GM23338 (cell line): ENCODE measurements at regions not wholly inside any gene's neighbourhood (a gene's known extent, or its start where the extent isn't known, plus 50 kb on each side); places are given as distances from the start of the nearest gene placed in this dataset.

Experiments used
- ATAC-seq: fragments of 200-7000 bp; cut with Tn5 transposase; 3 replicates; pipeline ENCODE4 v1.9.1; 2020
- DNase-seq: peaks from one replicate; pipeline ENCODE4 v3.0.0-alpha.2; 2015; ENCODE audit warnings: low spot score
- H2AFZ ChIP-seq: fragments of 200-600 bp; sonication (generic); 2 replicates; pipeline ENCODE4 v1.8.0; 2016; ENCODE audit warnings: antibody characterized with exemption, mild to moderate bottlenecking, moderate library complexity
- H3F3A ChIP-seq: fragments of 200-600 bp; sonication (generic); replicated peaks from 2 replicates; pipeline ENCODE4 v1.8.0; 2017; ENCODE audit warnings: antibody characterized with exemption, mixed run types, low read depth
- H3K27ac ChIP-seq: fragments of 200-600 bp; sonication (generic); 2 replicates; pipeline ENCODE4 v1.6.1; 2016; ENCODE audit warnings: low read depth
- H3K27me3 ChIP-seq: fragments of 200-600 bp; sonication (generic); 2 replicates; pipeline ENCODE4 v1.8.0; 2016; ENCODE audit warnings: mild to moderate bottlenecking, mixed run types, moderate library complexity; ENCODE audit not compliant: insufficient read depth
- H3K36me3 ChIP-seq: fragments of 200-600 bp; sonication (generic); 2 replicates; pipeline ENCODE4 v1.8.0; 2016; ENCODE audit warnings: mild to moderate bottlenecking; ENCODE audit not compliant: insufficient read depth
- H3K4me1 ChIP-seq: fragments of 200-600 bp; sonication (generic); 2 replicates; pipeline ENCODE4 v1.8.0; 2016; ENCODE audit warnings: mild to moderate bottlenecking, moderate library complexity; ENCODE audit not compliant: insufficient read depth
- H3K4me2 ChIP-seq: fragments of 200-600 bp; sonication (generic); 2 replicates; pipeline ENCODE4 v1.7.1; 2017; ENCODE audit warnings: mixed run types
- H3K4me3 ChIP-seq: fragments of 200-600 bp; sonication (generic); 2 replicates; pipeline ENCODE4 v1.6.1; 2016; ENCODE audit warnings: mixed run types
- H3K79me2 ChIP-seq: fragments of 200-600 bp; sonication (generic); replicated peaks from 2 replicates; pipeline ENCODE4 v1.8.0; 2017; ENCODE audit warnings: mild to moderate bottlenecking; ENCODE audit not compliant: insufficient read depth
- H3K9me2 ChIP-seq: fragments of 200-600 bp; sonication (generic); 2 replicates; pipeline ENCODE4 v1.8.0; 2017; ENCODE audit not compliant: insufficient read depth
- H4K20me1 ChIP-seq: fragments of 200-600 bp; sonication (generic); replicated peaks from 2 replicates; pipeline ENCODE4 v1.8.0; 2017; ENCODE audit warnings: mild to moderate bottlenecking; ENCODE audit not compliant: insufficient read depth
- H3K27ac Mint-ChIP-seq: 2 replicates; pipeline ENCODE4 v1.8.0; 2020; ENCODE audit warnings: inconsistent platforms, mild to moderate bottlenecking, moderate library complexity, mixed read lengths
- H3K27me3 Mint-ChIP-seq: 3 replicates; pipeline ENCODE4 v1.8.0; 2022; ENCODE audit warnings: low read depth, mild to moderate bottlenecking, moderate library complexity, mixed read lengths, inconsistent platforms; ENCODE audit not compliant: insufficient read depth, poor library complexity
- H3K36me3 Mint-ChIP-seq: 3 replicates; pipeline ENCODE4 v1.8.0; 2021; ENCODE audit warnings: low read depth, mild to moderate bottlenecking, inconsistent platforms, moderate library complexity, mixed read lengths
- H3K4me1 Mint-ChIP-seq: 3 replicates; pipeline ENCODE4 v1.8.0; 2020; ENCODE audit warnings: mild to moderate bottlenecking, inconsistent platforms, mixed read lengths
- H3K4me3 Mint-ChIP-seq: 3 replicates; pipeline ENCODE4 v1.8.0; 2021; ENCODE audit warnings: moderate library complexity, mild to moderate bottlenecking, inconsistent platforms, mixed read lengths
- H3K9me3 Mint-ChIP-seq: 3 replicates; pipeline ENCODE4 v1.8.0; 2020; ENCODE audit warnings: moderate library complexity, mild to moderate bottlenecking, inconsistent platforms, mixed read lengths
- CREB1 ChIP-seq: fragments of 250-450 bp; sonication (Bioruptor Pico); IDR thresholded peaks from 2 replicates; pipeline ENCODE4 v1.5.0; 2020; ENCODE audit warnings: low read depth, mild to moderate bottlenecking, moderate library complexity
- EZH2 ChIP-seq: fragments of 200-600 bp; sonication (generic); IDR thresholded peaks from one replicate; pipeline ENCODE4 v1.8.0; 2017; ENCODE audit warnings: antibody characterized with exemption, mild to moderate bottlenecking, low read depth; ENCODE audit not compliant: unreplicated experiment
- EZH2phosphoT487 ChIP-seq: fragments of 200-600 bp; sonication (generic); IDR thresholded peaks from one replicate; pipeline ENCODE4 v1.8.1; 2018; ENCODE audit warnings: antibody characterized with exemption; ENCODE audit not compliant: unreplicated experiment
- JUNB ChIP-seq: IDR thresholded peaks from one replicate; pipeline ENCODE4 v1.6.1; 2016; ENCODE audit warnings: antibody characterized with exemption; ENCODE audit not compliant: unreplicated experiment
- NANOG ChIP-seq: IDR thresholded peaks from 2 replicates; pipeline ENCODE4 v1.6.1; 2016; ENCODE audit warnings: antibody characterized with exemption, borderline replicate concordance
- POLR2AphosphoS5 ChIP-seq: IDR thresholded peaks from 2 replicates; pipeline ENCODE4 v1.6.1; 2016; ENCODE audit warnings: antibody characterized with exemption, low read depth
- REST ChIP-seq: IDR thresholded peaks from one replicate; pipeline ENCODE4 v1.6.1; 2018; ENCODE audit warnings: antibody characterized with exemption; ENCODE audit not compliant: unreplicated experiment
- STAT1 ChIP-seq: IDR thresholded peaks from one replicate; pipeline ENCODE4 v1.6.1; 2016; ENCODE audit warnings: antibody characterized with exemption; ENCODE audit not compliant: unreplicated experiment
- ZNF114 ChIP-seq: fragments of 250-450 bp; sonication (Bioruptor Pico); IDR thresholded peaks from 2 replicates; pipeline ENCODE4 v1.5.0; 2020; ENCODE audit warnings: mild to moderate bottlenecking, moderate library complexity
- ZNF331 ChIP-seq: fragments of 250-450 bp; sonication (Bioruptor Pico); IDR thresholded peaks from 2 replicates; pipeline ENCODE4 v1.5.0; 2020; ENCODE audit warnings: low read depth, mild to moderate bottlenecking, moderate library complexity
- ZNF462 ChIP-seq: fragments of 250-450 bp; sonication (Bioruptor Pico); IDR thresholded peaks from 2 replicates; pipeline ENCODE4 v1.5.0; 2020; ENCODE audit warnings: mild to moderate bottlenecking, moderate library complexity
- TF ChIP-seq, protein P1 (sequence below): IDR thresholded peaks from 2 replicates; pipeline ENCODE4 v1.6.1; 2016; ENCODE audit warnings: antibody characterized with exemption
- TF ChIP-seq, protein P2 (sequence below), 2 experiments: fragments of 200-600 bp in 1 of 2; sonication (generic) in 1 of 2; conservative IDR thresholded peaks; 2 replicates each; pipeline versions ENCODE4 v1.5.1 to v1.6.1; 2016 to 2017; ENCODE audit warnings: antibody characterized with exemption in 2 of 2, low read depth in 2 of 2, mild to moderate bottlenecking in 2 of 2, moderate library complexity in 1 of 2

DNA sequence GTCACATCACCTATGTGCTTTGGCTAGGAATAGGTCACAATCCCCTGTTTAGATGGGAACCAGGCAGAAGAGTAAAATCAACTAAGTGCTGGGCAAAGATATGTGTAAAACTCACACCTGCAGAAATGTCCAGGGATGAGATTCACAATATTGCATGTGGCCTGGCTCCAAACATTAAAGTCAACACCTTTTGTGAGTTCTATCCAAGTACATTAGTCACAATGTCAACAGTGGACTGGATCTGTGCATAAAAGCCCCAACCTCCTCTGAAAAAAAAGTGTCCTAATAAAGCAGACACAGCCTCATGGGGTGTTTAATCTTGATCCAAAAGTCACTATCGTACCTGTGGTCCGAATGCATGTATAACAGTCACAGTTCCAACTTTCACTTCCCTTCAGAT is 1990.3 kb downstream of the TP53TG3F start:
- Mint-ChIP-seq H3K4me3 (no peak overlapping the region), H3K9me3 (peaks cover 94% of the 10 kb centered on the region), H3K36me3 (peaks cover 43% of the 10 kb centered on the region), H3K4me1 (no peaks in the 10 kb centered on the region), H3K27ac (no peak overlapping the region), H3K27me3 (peaks cover 10% of the 10 kb centered on the region)
- no peaks in the 10 kb centered on the region for H3K79me2 ChIP-seq
- no peaks in the 10 kb centered on the region for H3K9me2 ChIP-seq
- no peak overlapping the region for H3K4me3 ChIP-seq
- H2AFZ ChIP-seq = no peak overlapping the region
- no peak for TF ChIP-seq NANOG
- TF ChIP-seq ZNF331 (CRISPR knock-in tag) = no peak
- TF ChIP-seq STAT1 = no peak
- TF ChIP-seq, protein P1, sequence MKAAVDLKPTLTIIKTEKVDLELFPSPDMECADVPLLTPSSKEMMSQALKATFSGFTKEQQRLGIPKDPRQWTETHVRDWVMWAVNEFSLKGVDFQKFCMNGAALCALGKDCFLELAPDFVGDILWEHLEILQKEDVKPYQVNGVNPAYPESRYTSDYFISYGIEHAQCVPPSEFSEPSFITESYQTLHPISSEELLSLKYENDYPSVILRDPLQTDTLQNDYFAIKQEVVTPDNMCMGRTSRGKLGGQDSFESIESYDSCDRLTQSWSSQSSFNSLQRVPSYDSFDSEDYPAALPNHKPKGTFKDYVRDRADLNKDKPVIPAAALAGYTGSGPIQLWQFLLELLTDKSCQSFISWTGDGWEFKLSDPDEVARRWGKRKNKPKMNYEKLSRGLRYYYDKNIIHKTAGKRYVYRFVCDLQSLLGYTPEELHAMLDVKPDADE = no peak
- no peak for TF ChIP-seq ZNF462 (CRISPR knock-in tag)
- TF ChIP-seq JUNB = no peak
- TF ChIP-seq, protein P2, sequence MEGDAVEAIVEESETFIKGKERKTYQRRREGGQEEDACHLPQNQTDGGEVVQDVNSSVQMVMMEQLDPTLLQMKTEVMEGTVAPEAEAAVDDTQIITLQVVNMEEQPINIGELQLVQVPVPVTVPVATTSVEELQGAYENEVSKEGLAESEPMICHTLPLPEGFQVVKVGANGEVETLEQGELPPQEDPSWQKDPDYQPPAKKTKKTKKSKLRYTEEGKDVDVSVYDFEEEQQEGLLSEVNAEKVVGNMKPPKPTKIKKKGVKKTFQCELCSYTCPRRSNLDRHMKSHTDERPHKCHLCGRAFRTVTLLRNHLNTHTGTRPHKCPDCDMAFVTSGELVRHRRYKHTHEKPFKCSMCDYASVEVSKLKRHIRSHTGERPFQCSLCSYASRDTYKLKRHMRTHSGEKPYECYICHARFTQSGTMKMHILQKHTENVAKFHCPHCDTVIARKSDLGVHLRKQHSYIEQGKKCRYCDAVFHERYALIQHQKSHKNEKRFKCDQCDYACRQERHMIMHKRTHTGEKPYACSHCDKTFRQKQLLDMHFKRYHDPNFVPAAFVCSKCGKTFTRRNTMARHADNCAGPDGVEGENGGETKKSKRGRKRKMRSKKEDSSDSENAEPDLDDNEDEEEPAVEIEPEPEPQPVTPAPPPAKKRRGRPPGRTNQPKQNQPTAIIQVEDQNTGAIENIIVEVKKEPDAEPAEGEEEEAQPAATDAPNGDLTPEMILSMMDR (conservative IDR thresholded peaks at IDR 0.05; ENCODE audit: low read depth in 2 of 2) = no peak
- TF ChIP-seq EZH2 = no peak
- TF ChIP-seq REST = no peak
- no peak for TF ChIP-seq EZH2phosphoT487
- no peak for TF ChIP-seq POLR2AphosphoS5
- no peak for TF ChIP-seq CREB1 (CRISPR knock-in tag)
- TF ChIP-seq ZNF114 (CRISPR knock-in tag) = no peak
- no peaks in the 10 kb centered on the region for H3K27me3 ChIP-seq
- H3K4me2 ChIP-seq = no peak overlapping the region
- peaks cover 9% of the 10 kb centered on the region for H3K36me3 ChIP-seq
- no peaks in the 10 kb centered on the region for H4K20me1 ChIP-seq
- H3K27ac ChIP-seq = no peak overlapping the region
- DNase-seq (no peak), ATAC-seq (no peak)
- H3F3A ChIP-seq = no peaks in the 10 kb centered on the region
- H3K4me1 ChIP-seq = no peaks in the 10 kb centered on the region
